ENCODE measurements at regions not wholly inside any gene's neighbourhood (a gene's known extent, or its start where the extent isn't known, plus 50 kb on each side); places are given as distances from the start of the nearest gene placed in this dataset.

DNA sequence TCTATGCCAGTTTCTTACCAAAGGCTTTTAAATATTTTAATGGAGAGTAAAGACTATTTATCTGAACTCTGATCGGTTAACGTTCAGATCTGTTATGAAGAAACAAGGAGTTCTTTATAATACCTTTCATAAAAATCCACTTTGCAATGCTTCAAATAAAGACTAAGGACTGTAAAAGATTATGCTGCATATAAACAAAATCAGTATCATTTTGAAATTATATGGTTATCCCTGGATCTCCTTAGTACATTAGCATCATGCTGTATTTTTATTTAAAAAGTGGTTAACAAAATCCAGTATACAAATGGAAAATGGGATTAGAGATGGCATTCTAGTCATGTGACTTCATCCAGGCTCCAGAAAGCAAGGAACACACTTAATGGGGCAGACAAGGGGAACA lies 386.8 kb downstream of the LMO4 start:
- TF ChIP-seq, protein P1, sequence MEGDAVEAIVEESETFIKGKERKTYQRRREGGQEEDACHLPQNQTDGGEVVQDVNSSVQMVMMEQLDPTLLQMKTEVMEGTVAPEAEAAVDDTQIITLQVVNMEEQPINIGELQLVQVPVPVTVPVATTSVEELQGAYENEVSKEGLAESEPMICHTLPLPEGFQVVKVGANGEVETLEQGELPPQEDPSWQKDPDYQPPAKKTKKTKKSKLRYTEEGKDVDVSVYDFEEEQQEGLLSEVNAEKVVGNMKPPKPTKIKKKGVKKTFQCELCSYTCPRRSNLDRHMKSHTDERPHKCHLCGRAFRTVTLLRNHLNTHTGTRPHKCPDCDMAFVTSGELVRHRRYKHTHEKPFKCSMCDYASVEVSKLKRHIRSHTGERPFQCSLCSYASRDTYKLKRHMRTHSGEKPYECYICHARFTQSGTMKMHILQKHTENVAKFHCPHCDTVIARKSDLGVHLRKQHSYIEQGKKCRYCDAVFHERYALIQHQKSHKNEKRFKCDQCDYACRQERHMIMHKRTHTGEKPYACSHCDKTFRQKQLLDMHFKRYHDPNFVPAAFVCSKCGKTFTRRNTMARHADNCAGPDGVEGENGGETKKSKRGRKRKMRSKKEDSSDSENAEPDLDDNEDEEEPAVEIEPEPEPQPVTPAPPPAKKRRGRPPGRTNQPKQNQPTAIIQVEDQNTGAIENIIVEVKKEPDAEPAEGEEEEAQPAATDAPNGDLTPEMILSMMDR (IDR thresholded peaks at IDR 0.05) = no peak
- H3K4me1 ChIP-seq = no peaks in the 10 kb centered on the region
- no peak for DNase-seq (ENCODE audit: low spot score in 2 of 2)
- H3K27ac ChIP-seq = no peak overlapping the region
- H3K27me3 ChIP-seq = no peaks in the 10 kb centered on the region
- intact Hi-C loops (cut with DNase I) = no loop called here
- H3K9me3 ChIP-seq = no peaks in the 10 kb centered on the region
- no peaks in the 10 kb centered on the region for H3K36me3 ChIP-seq
- no peak overlapping the region for H3K4me3 ChIP-seq

DNA sequence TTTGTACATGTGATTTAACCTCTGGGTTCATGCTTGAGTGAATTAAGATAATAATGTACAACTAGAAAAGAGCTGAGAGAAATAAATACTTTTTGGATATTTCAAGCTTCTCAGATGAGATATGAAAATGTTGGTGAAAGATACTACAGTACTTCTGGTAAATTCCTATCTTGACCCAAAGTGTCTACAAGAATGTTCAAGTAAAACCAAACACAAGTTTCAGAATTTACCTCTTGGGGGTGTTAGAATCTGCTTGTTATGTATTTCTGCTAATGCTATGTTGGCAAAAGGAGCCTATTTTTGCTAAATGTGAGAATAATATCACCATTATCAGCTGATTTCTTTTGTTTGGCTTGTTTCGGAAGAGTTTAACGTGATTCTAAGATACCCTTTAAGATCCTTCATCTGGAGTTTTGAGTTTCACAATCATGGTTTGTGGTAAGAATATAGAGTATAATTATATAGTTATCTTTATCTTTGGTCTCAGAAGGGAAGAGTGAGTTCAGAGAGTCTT lies 388.5 kb downstream of the LMO4 start:
- Histone ChIP-seq H3K4me3 (no peak overlapping the region), H3K4me1 (no peaks in the 10 kb centered on the region), H3K27ac (no peak overlapping the region), H3K27me3 (no peaks in the 10 kb centered on the region), H3K36me3 (no peaks in the 10 kb centered on the region), H3K9me3 (no peaks in the 10 kb centered on the region)
- intact Hi-C loops (cut with DNase I) = no loop called here
- TF ChIP-seq, protein P1 (IDR thresholded peaks at IDR 0.05) = no peak
- no peak for DNase-seq (ENCODE audit: low spot score in 2 of 2)

DNA sequence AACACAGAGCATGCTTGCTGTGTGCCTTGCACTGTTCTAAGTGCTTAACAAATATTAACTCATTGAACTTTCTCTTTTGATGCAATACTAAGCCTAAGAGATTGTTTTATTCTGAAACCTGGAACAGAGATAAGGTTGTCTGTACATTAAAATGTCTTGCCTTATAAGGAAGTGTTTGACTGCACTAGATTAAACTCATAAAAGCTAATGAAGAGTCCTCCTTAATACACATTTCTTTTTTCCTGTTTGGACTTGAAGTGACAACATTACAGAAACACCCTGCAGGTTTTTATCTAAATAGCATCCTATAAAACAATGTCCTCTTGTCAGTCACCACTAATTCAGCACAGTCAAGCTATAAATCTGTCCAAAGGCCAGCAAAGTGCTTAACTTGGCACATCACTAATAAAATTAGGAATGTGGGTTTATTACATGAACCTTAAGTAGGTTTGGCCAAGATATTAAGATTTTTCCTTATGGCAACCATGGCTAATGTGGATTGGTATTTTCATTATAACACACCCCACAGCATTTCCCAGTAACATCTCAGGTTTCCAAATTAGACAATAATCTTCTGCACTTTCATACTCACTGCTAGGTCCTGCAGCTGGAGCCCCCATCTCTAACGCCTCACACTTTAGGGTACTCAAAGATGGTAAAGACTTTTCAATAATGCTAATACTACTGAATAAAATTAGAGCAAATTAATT lies 389.7 kb downstream of the LMO4 start:
- Histone ChIP-seq H3K4me1 (no peaks in the 10 kb centered on the region), H3K4me3 (no peak overlapping the region), H3K36me3 (no peaks in the 10 kb centered on the region), H3K9me3 (no peaks in the 10 kb centered on the region), H3K27ac (no peak overlapping the region), H3K27me3 (no peaks in the 10 kb centered on the region)
- intact Hi-C loops (cut with DNase I) = no loop called here
- DNase-seq (ENCODE audit: low spot score in 2 of 2) = no peak
- TF ChIP-seq, protein P1 (IDR thresholded peaks at IDR 0.05) = no peak

DNA sequence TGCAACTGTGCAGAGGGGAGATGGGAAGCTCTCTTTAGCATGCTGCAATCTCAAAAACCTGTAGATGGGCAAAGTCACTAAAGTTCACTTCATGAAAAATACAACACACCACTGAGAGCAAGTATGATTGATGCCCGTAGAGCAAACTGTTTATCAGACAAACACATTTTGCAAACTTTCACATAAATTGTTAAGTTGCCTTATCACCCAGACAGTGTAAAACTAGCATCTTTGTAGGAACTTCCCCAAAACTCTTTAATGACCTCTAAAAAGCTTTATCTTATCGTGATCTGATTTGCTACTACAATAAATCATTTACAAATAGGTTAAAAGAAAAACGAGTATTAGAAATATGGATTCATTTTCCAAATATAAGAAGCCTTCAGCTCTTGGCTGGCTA lies 391.0 kb downstream of the LMO4 start:
- intact Hi-C loops (cut with DNase I) = no loop called here
- no peaks in the 10 kb centered on the region for H3K36me3 ChIP-seq
- no peak overlapping the region for H3K4me3 ChIP-seq
- H3K27me3 ChIP-seq = no peaks in the 10 kb centered on the region
- no peak overlapping the region for H3K27ac ChIP-seq
- no peaks in the 10 kb centered on the region for H3K4me1 ChIP-seq
- no peak for DNase-seq (ENCODE audit: low spot score in 2 of 2)
- H3K9me3 ChIP-seq = no peaks in the 10 kb centered on the region
- TF ChIP-seq, protein P1 (IDR thresholded peaks at IDR 0.05) = no peak

DNA sequence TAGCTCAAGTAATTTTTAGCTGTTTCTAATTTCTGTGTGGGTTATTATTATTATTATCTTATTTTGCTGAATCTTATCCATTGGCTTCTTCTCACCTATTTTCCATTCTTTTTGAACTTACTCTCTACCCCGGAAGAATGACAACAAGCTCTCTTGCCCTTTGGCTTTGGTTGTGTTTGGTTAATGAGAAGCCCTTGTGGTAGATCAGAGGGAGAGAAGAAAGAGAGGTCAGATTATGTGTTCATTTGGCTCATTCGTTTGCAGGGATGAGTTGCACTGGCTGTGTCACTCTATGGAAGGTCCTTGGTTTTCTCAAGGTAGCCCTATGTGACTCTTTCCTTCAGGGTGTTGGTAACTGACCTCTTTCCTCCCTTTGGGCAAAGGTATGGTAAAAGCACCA lies 391.9 kb downstream of the LMO4 start:
- Histone ChIP-seq H3K4me3 (no peak overlapping the region), H3K4me1 (no peaks in the 10 kb centered on the region), H3K27ac (no peak overlapping the region), H3K36me3 (no peaks in the 10 kb centered on the region), H3K27me3 (no peaks in the 10 kb centered on the region), H3K9me3 (no peaks in the 10 kb centered on the region)
- intact Hi-C loops (cut with DNase I) = no loop called here
- TF ChIP-seq, protein P1 (IDR thresholded peaks at IDR 0.05) = no peak
- no peak for DNase-seq (ENCODE audit: low spot score in 2 of 2)

Measured in ascending aorta (tissue), 2 donors.